ENCODE measurements at regions not wholly inside any gene's neighbourhood (a gene's known extent, or its start where the extent isn't known, plus 50 kb on each side); places are given as distances from the start of the nearest gene placed in this dataset.

GRCh38 chr4:166280642-166281041 lies 407.6 kb downstream of the TLL1 start:
- no peak for TF ChIP-seq CTCF (IDR thresholded peaks at IDR 0.05)
- TF ChIP-seq POLR2A (IDR thresholded peaks at IDR 0.05): no peak

Data from testis (tissue), 2 donors.